WTC11 (cell line): ENCODE measurements at regions not wholly inside any gene's neighbourhood (a gene's known extent, or its start where the extent isn't known, plus 50 kb on each side); places are given as distances from the start of the nearest gene placed in this dataset.

Experiments used
- ATAC-seq: fragments of 200-7000 bp; cut with Tn5 transposase; 2 replicates; pipeline ENCODE4 v1.10.0; 2021; ENCODE audit warnings: mild to moderate bottlenecking, moderate library complexity
- CTCF ChIA-PET: fragments of 300-600 bp; sonication (Branson Sonifier 250); formaldehyde crosslinking; loops from one replicate; lab custom pipeline; 2021; ENCODE audit warnings: antibody characterized with exemption; lab: Charles Lee
- POLR2A ChIA-PET: fragments of 350-600 bp; sonication (Branson Sonifier 250); formaldehyde crosslinking; loops from one replicate; lab custom pipeline; 2021; ENCODE audit warnings: antibody characterized with exemption; lab: Charles Lee
- DNase-seq: peaks from one replicate; pipeline ENCODE4 v3.0.0; 2021; ENCODE audit warnings: low spot score
- H3K27ac Mint-ChIP-seq: 2 replicates; pipeline ENCODE4 v1.8.0; 2021; ENCODE audit warnings: mixed read lengths
- H3K27me3 Mint-ChIP-seq: 2 replicates; pipeline ENCODE4 v1.8.0; 2021; ENCODE audit warnings: low read depth, mild to moderate bottlenecking, moderate library complexity, mixed read lengths
- H3K36me3 Mint-ChIP-seq: 2 replicates; pipeline ENCODE4 v1.8.0; 2021; ENCODE audit warnings: mixed read lengths
- H3K4me1 Mint-ChIP-seq: 2 replicates; pipeline ENCODE4 v1.8.0; 2022; ENCODE audit warnings: mixed read lengths
- H3K4me3 Mint-ChIP-seq: 2 replicates; pipeline ENCODE4 v1.8.0; 2021; ENCODE audit warnings: mild to moderate bottlenecking, moderate library complexity, mixed read lengths
- H3K9me3 Mint-ChIP-seq: 2 replicates; pipeline ENCODE4 v1.8.0; 2021; ENCODE audit warnings: mixed read lengths
- ELF4 ChIP-seq: sonication (generic); formaldehyde crosslinking; IDR thresholded peaks from 2 replicates; pipeline ENCODE4 v1.8.1; 2022; ENCODE audit warnings: low read depth, mild to moderate bottlenecking, moderate library complexity, missing genetic modification reagents
- KAT7 ChIP-seq: sonication (generic); formaldehyde crosslinking; IDR thresholded peaks from 2 replicates; pipeline ENCODE4 v1.8.1; 2023; ENCODE audit warnings: missing genetic modification reagents, mild to moderate bottlenecking, borderline replicate concordance
- NFATC4 ChIP-seq: fragments of 250-450 bp; sonication (Bioruptor Pico); IDR thresholded peaks from 2 replicates; pipeline ENCODE4 v1.9.0; 2021; ENCODE audit warnings: mild to moderate bottlenecking
- NFE2L1 ChIP-seq: sonication (generic); formaldehyde crosslinking; IDR thresholded peaks from 2 replicates; pipeline ENCODE4 v1.8.1; 2023; ENCODE audit warnings: missing genetic modification reagents
- NFYB ChIP-seq: sonication (generic); formaldehyde crosslinking; conservative IDR thresholded peaks from 2 replicates; pipeline ENCODE4 v1.8.0; 2022; ENCODE audit warnings: low read depth, missing genetic modification reagents
- NR1H2 ChIP-seq: sonication (generic); formaldehyde crosslinking; IDR thresholded peaks from 2 replicates; pipeline ENCODE4 v1.9.0; 2021; ENCODE audit warnings: mild to moderate bottlenecking, moderate library complexity, missing genetic modification reagents
- NR3C1 ChIP-seq: sonication (generic); formaldehyde crosslinking; conservative IDR thresholded peaks from 2 replicates; pipeline ENCODE4 v1.8.1; 2023; ENCODE audit warnings: low read depth, mild to moderate bottlenecking, missing genetic modification reagents
- SMAD4 ChIP-seq: sonication (generic); formaldehyde crosslinking; IDR thresholded peaks from 2 replicates; pipeline ENCODE4 v1.8.0; 2022; ENCODE audit warnings: mild to moderate bottlenecking, missing genetic modification reagents
- TF ChIP-seq, protein P1 (sequence below): fragments of 250-450 bp; sonication (Bioruptor Pico); conservative IDR thresholded peaks from 2 replicates; pipeline ENCODE4 v1.9.0; 2021; ENCODE audit warnings: mild to moderate bottlenecking
- TF ChIP-seq, protein P2 (sequence below): sonication (generic); formaldehyde crosslinking; IDR thresholded peaks from 2 replicates; pipeline ENCODE4 v1.8.1; 2023; ENCODE audit warnings: mild to moderate bottlenecking, missing genetic modification reagents
- TF ChIP-seq, protein P3 (sequence below): sonication (generic); formaldehyde crosslinking; IDR thresholded peaks from 2 replicates; pipeline ENCODE4 v1.8.1; 2023; ENCODE audit warnings: mild to moderate bottlenecking, missing genetic modification reagents, borderline replicate concordance
- TF ChIP-seq, protein P4 (sequence below): sonication (generic); formaldehyde crosslinking; IDR thresholded peaks from 2 replicates; pipeline ENCODE4 v1.8.1; 2022; ENCODE audit warnings: mild to moderate bottlenecking, missing genetic modification reagents, moderate library complexity, borderline replicate concordance
- TF ChIP-seq, protein P5 (sequence below): sonication (generic); formaldehyde crosslinking; IDR thresholded peaks from 2 replicates; pipeline ENCODE4 v1.8.0; 2023; ENCODE audit warnings: missing genetic modification reagents, mild to moderate bottlenecking, borderline replicate concordance
- TF ChIP-seq, protein P6 (sequence below): sonication (generic); formaldehyde crosslinking; IDR thresholded peaks from 2 replicates; pipeline ENCODE4 v1.8.1; 2022; ENCODE audit warnings: missing genetic modification reagents, borderline replicate concordance

DNA sequence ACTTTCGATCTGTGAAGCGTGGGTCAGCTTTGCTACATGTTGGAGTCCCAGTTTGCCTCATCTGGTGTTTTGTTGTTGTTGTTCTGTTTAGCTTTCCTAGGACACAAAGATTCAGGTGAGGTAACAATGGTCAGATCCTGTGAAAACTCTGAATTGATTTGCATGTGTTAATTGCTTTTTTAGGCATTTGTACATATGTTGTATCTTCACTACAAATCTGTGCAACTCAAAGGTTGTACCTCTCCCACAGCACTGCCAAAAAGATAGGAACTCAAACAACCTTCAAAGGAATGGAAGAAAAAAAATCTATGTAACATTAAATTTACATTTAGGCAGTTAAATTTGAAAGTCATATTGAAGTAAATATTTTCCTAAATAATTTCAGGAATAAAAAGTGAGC, 518.5 kb upstream of the TENM4 start:
- H3K36me3 Mint-ChIP-seq = peaks cover 19% of the 10 kb centered on the region
- CTCF ChIA-PET = no interaction called here

More for the DNA sequence above, 518.5 kb upstream of the TENM4 start:
- TF ChIP-seq, protein P1, sequence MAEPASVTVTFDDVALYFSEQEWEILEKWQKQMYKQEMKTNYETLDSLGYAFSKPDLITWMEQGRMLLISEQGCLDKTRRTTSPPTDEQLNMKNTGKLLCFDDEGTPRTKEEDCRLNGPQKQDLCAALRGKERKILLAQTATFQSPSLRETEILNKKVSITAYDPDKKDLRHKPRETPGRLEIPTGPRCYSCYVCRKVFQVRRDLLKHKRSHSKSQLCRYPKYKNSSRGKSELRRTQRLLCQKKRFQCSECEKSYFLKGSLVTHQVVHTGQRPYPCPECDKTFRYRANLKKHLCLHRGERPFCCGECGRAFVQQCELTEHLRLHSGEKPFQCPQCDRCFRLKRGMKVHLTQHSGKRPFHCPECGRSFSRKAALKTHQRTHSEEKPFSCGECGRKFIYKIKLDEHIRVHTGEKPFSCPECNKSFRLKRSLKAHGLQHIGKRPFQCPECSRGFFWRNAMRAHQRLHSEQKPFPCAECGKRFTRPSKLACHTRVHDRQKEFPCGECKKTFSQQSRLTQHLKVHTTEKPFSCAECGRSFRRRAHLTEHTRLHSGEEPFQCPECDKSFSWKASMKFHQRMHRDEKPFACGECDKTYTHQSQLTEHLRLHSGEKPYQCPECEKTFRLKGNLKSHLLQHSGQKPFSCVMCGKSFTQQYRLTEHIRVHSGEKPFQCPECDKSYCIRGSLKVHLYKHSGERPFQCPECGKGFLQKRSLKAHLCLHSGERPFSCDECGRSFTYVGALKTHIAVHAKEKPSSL (CRISPR knock-in tag) = no peak
- TF ChIP-seq SMAD4 (CRISPR knock-in tag) = no peak
- TF ChIP-seq, protein P2, sequence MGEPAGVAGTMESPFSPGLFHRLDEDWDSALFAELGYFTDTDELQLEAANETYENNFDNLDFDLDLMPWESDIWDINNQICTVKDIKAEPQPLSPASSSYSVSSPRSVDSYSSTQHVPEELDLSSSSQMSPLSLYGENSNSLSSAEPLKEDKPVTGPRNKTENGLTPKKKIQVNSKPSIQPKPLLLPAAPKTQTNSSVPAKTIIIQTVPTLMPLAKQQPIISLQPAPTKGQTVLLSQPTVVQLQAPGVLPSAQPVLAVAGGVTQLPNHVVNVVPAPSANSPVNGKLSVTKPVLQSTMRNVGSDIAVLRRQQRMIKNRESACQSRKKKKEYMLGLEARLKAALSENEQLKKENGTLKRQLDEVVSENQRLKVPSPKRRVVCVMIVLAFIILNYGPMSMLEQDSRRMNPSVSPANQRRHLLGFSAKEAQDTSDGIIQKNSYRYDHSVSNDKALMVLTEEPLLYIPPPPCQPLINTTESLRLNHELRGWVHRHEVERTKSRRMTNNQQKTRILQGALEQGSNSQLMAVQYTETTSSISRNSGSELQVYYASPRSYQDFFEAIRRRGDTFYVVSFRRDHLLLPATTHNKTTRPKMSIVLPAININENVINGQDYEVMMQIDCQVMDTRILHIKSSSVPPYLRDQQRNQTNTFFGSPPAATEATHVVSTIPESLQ = no peak
- no peak for TF ChIP-seq NR3C1
- TF ChIP-seq, protein P3, sequence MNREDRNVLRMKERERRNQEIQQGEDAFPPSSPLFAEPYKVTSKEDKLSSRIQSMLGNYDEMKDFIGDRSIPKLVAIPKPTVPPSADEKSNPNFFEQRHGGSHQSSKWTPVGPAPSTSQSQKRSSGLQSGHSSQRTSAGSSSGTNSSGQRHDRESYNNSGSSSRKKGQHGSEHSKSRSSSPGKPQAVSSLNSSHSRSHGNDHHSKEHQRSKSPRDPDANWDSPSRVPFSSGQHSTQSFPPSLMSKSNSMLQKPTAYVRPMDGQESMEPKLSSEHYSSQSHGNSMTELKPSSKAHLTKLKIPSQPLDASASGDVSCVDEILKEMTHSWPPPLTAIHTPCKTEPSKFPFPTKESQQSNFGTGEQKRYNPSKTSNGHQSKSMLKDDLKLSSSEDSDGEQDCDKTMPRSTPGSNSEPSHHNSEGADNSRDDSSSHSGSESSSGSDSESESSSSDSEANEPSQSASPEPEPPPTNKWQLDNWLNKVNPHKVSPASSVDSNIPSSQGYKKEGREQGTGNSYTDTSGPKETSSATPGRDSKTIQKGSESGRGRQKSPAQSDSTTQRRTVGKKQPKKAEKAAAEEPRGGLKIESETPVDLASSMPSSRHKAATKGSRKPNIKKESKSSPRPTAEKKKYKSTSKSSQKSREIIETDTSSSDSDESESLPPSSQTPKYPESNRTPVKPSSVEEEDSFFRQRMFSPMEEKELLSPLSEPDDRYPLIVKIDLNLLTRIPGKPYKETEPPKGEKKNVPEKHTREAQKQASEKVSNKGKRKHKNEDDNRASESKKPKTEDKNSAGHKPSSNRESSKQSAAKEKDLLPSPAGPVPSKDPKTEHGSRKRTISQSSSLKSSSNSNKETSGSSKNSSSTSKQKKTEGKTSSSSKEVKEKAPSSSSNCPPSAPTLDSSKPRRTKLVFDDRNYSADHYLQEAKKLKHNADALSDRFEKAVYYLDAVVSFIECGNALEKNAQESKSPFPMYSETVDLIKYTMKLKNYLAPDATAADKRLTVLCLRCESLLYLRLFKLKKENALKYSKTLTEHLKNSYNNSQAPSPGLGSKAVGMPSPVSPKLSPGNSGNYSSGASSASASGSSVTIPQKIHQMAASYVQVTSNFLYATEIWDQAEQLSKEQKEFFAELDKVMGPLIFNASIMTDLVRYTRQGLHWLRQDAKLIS (CRISPR knock-in tag) = no peak
- no peak for TF ChIP-seq NFE2L1
- TF ChIP-seq, protein P4, sequence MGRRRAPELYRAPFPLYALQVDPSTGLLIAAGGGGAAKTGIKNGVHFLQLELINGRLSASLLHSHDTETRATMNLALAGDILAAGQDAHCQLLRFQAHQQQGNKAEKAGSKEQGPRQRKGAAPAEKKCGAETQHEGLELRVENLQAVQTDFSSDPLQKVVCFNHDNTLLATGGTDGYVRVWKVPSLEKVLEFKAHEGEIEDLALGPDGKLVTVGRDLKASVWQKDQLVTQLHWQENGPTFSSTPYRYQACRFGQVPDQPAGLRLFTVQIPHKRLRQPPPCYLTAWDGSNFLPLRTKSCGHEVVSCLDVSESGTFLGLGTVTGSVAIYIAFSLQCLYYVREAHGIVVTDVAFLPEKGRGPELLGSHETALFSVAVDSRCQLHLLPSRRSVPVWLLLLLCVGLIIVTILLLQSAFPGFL (CRISPR knock-in tag) = no peak
- no peak for TF ChIP-seq KAT7
- TF ChIP-seq ELF4 (CRISPR knock-in tag) = no peak
- TF ChIP-seq NFYB (CRISPR knock-in tag) = no peak
- no peak for TF ChIP-seq NFATC4 (CRISPR knock-in tag)
- no peak for TF ChIP-seq NR1H2 (CRISPR knock-in tag)
- TF ChIP-seq, protein P5, sequence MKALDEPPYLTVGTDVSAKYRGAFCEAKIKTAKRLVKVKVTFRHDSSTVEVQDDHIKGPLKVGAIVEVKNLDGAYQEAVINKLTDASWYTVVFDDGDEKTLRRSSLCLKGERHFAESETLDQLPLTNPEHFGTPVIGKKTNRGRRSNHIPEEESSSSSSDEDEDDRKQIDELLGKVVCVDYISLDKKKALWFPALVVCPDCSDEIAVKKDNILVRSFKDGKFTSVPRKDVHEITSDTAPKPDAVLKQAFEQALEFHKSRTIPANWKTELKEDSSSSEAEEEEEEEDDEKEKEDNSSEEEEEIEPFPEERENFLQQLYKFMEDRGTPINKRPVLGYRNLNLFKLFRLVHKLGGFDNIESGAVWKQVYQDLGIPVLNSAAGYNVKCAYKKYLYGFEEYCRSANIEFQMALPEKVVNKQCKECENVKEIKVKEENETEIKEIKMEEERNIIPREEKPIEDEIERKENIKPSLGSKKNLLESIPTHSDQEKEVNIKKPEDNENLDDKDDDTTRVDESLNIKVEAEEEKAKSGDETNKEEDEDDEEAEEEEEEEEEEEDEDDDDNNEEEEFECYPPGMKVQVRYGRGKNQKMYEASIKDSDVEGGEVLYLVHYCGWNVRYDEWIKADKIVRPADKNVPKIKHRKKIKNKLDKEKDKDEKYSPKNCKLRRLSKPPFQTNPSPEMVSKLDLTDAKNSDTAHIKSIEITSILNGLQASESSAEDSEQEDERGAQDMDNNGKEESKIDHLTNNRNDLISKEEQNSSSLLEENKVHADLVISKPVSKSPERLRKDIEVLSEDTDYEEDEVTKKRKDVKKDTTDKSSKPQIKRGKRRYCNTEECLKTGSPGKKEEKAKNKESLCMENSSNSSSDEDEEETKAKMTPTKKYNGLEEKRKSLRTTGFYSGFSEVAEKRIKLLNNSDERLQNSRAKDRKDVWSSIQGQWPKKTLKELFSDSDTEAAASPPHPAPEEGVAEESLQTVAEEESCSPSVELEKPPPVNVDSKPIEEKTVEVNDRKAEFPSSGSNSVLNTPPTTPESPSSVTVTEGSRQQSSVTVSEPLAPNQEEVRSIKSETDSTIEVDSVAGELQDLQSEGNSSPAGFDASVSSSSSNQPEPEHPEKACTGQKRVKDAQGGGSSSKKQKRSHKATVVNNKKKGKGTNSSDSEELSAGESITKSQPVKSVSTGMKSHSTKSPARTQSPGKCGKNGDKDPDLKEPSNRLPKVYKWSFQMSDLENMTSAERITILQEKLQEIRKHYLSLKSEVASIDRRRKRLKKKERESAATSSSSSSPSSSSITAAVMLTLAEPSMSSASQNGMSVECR = no peak
- TF ChIP-seq, protein P6, sequence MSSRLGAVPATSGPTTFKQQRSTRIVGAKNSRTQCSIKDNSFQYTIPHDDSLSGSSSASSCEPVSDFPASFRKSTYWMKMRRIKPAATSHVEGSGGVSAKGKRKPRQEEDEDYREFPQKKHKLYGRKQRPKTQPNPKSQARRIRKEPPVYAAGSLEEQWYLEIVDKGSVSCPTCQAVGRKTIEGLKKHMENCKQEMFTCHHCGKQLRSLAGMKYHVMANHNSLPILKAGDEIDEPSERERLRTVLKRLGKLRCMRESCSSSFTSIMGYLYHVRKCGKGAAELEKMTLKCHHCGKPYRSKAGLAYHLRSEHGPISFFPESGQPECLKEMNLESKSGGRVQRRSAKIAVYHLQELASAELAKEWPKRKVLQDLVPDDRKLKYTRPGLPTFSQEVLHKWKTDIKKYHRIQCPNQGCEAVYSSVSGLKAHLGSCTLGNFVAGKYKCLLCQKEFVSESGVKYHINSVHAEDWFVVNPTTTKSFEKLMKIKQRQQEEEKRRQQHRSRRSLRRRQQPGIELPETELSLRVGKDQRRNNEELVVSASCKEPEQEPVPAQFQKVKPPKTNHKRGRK (CRISPR knock-in tag) = no peak
- peaks cover 31% of the 10 kb centered on the region for H3K9me3 Mint-ChIP-seq
- ATAC-seq (no peak), DNase-seq (no peak)
- POLR2A ChIA-PET = no interaction called here
- H3K4me3 Mint-ChIP-seq = no peak overlapping the region
- peaks cover 11% of the 10 kb centered on the region for H3K4me1 Mint-ChIP-seq
- H3K27me3 Mint-ChIP-seq = peaks cover 2% of the 10 kb centered on the region; the same call in 1 of the 2 replicates
- no peak overlapping the region for H3K27ac Mint-ChIP-seq
